Thyroid gland (tissue), 4 donors: ENCODE measurements at regions not wholly inside any gene's neighbourhood (a gene's known extent, or its start where the extent isn't known, plus 50 kb on each side); places are given as distances from the start of the nearest gene placed in this dataset.

ENCODE experiments used
- DNase-seq, 2 donors: peaks; one replicate each; pipeline ENCODE4 v3.0.0-alpha.2; 2019
- H3K27ac ChIP-seq, 3 donors: fragments of 200-600 bp; sonication (generic); 1 replicate in 2 of 3; 2 replicates in 1 of 3; pipeline ENCODE4 v1.5.1; 2016 to 2019; ENCODE audit warnings: mild to moderate bottlenecking in 1 of 3, moderate library complexity in 1 of 3
- H3K27me3 ChIP-seq: fragments of 200-600 bp; sonication (generic); one replicate; pipeline ENCODE4 v1.5.1; 2019
- H3K36me3 ChIP-seq, 2 donors: fragments of 200-600 bp; sonication (generic); one replicate each; pipeline ENCODE4 v1.5.1; 2016 to 2019
- H3K4me1 ChIP-seq, 2 donors: fragments of 200-600 bp; sonication (generic); one replicate each; pipeline ENCODE4 v1.5.1; 2017 to 2019
- H3K4me3 ChIP-seq, 3 donors: fragments of 200-600 bp; sonication (generic); replicated peaks in 1 of 3; 1 replicate in 2 of 3; 2 replicates in 1 of 3; pipeline ENCODE4 v1.5.1; 2016; ENCODE audit warnings: mild to moderate bottlenecking in 1 of 3
- H3K9me3 ChIP-seq: fragments of 200-600 bp; sonication (generic); one replicate; pipeline ENCODE4 v1.5.1; 2017
- CTCF ChIP-seq, 6 experiments: fragments of 200-600 bp in 3 of 6; fragments of 450-650 bp in 3 of 6; sonication (generic) in 3 of 6; IDR thresholded peaks; one replicate each; pipeline ENCODE4 v1.5.1; 2016 to 2019; ENCODE audit warnings: antibody characterized with exemption in 6 of 6, mild to moderate bottlenecking in 2 of 6, inconsistent platforms in 1 of 6, moderate library complexity in 1 of 6
- POLR2A ChIP-seq, 2 donors: fragments of 450-650 bp; IDR thresholded peaks; one replicate each; pipeline ENCODE4 v1.6.1; 2017; ENCODE audit warnings: antibody characterized with exemption in 2 of 2, mild to moderate bottlenecking in 2 of 2, moderate library complexity in 1 of 2
- WGBS, 2 donors: methylation state at CpG; one replicate each; pipeline ENCODE4 v1.1.5; 2017; 5-methylcytosine and 5-hydroxymethylcytosine counted together
- intact Hi-C: fragments of 100-400 bp; cut with DNase I; formaldehyde crosslinking; loops from one replicate; pipeline ENCODE4 v1.15.1; 2023

- intact Hi-C loops = no loop called here
- no peak for DNase-seq
- Histone ChIP-seq H3K27me3 (no peaks in the 10 kb centered on the region), H3K4me1 (no peaks in the 10 kb centered on the region), H3K27ac (no peak overlapping the region), H3K9me3 (no peaks in the 10 kb centered on the region), H3K4me3 (no peak overlapping the region), H3K36me3 (no peaks in the 10 kb centered on the region)
- WGBS, 2 donors = 91 to 95% methylated on average over 3 of the region's 3 CpGs
- no peak for TF ChIP-seq POLR2A (IDR thresholded peaks at IDR 0.05)
- TF ChIP-seq CTCF (IDR thresholded peaks at IDR 0.05) = no peak
Measured at GRCh38 chr3:88572450-88572849, 422.7 kb downstream of the C3orf38 start.

GRCh38 chr3:88573472-88573871, 423.7 kb downstream of the C3orf38 start:
- H3K36me3 ChIP-seq = no peaks in the 10 kb centered on the region
- H3K27ac ChIP-seq = no peak overlapping the region
- no peak overlapping the region for H3K4me3 ChIP-seq
- WGBS, 2 donors = 82 to 86% methylated on average over 4 of the region's 4 CpGs
- intact Hi-C loops = no loop called here
- no peak for TF ChIP-seq POLR2A (IDR thresholded peaks at IDR 0.05)
- no peak for TF ChIP-seq CTCF (IDR thresholded peaks at IDR 0.05)
- H3K27me3 ChIP-seq = no peaks in the 10 kb centered on the region
- no peak for DNase-seq
- H3K4me1 ChIP-seq = no peaks in the 10 kb centered on the region
- H3K9me3 ChIP-seq = no peaks in the 10 kb centered on the region

GRCh38 chr3:88574146-88574545, 424.4 kb downstream of the C3orf38 start:
- DNase-seq = no peak
- TF ChIP-seq POLR2A (IDR thresholded peaks at IDR 0.05) = no peak
- no peak overlapping the region for H3K4me3 ChIP-seq
- intact Hi-C loops = no loop called here
- H3K4me1 ChIP-seq = no peaks in the 10 kb centered on the region
- H3K27me3 ChIP-seq = no peaks in the 10 kb centered on the region
- H3K9me3 ChIP-seq = no peaks in the 10 kb centered on the region
- H3K27ac ChIP-seq = no peak overlapping the region
- WGBS, 2 donors = 93 to 98% methylated on average over 4 of the region's 4 CpGs
- H3K36me3 ChIP-seq = no peaks in the 10 kb centered on the region

GRCh38 chr3:88584451-88584850, 434.7 kb downstream of the C3orf38 start:
- Histone ChIP-seq H3K36me3 (no peaks in the 10 kb centered on the region), H3K9me3 (no peaks in the 10 kb centered on the region), H3K4me1 (no peaks in the 10 kb centered on the region), H3K27ac (no peak overlapping the region), H3K27me3 (no peaks in the 10 kb centered on the region), H3K4me3 (no peak overlapping the region)
- 85 to 86% methylated on average over 3 of the region's 3 CpGs for WGBS, 2 donors
- DNase-seq = no peak
- intact Hi-C loops = no loop called here
- TF ChIP-seq CTCF (IDR thresholded peaks at IDR 0.05) = no peak
- TF ChIP-seq POLR2A (IDR thresholded peaks at IDR 0.05) = no peak

- WGBS, 2 donors = 93 to 95% methylated on average over 2 of the region's 2 CpGs
- Histone ChIP-seq H3K9me3 (no peaks in the 10 kb centered on the region), H3K36me3 (no peaks in the 10 kb centered on the region), H3K27me3 (no peaks in the 10 kb centered on the region), H3K27ac (no peak overlapping the region), H3K4me3 (no peak overlapping the region), H3K4me1 (no peaks in the 10 kb centered on the region)
- no peak for DNase-seq
- intact Hi-C loops = no loop called here
- TF ChIP-seq CTCF (IDR thresholded peaks at IDR 0.05) (no peak), POLR2A (IDR thresholded peaks at IDR 0.05) (no peak)
Measured at GRCh38 chr3:88586121-88586640, 436.4 kb downstream of the C3orf38 start.

- no peaks in the 10 kb centered on the region for H3K9me3 ChIP-seq
- H3K36me3 ChIP-seq = no peaks in the 10 kb centered on the region
- no peak overlapping the region for H3K27ac ChIP-seq
- DNase-seq = no peak
- no peaks in the 10 kb centered on the region for H3K4me1 ChIP-seq
- no peak overlapping the region for H3K4me3 ChIP-seq
- TF ChIP-seq CTCF (IDR thresholded peaks at IDR 0.05) (no peak), POLR2A (IDR thresholded peaks at IDR 0.05) (no peak)
- H3K27me3 ChIP-seq = no peaks in the 10 kb centered on the region
- 89 to 96% methylated on average over 2 of the region's 2 CpGs for WGBS, 2 donors
- intact Hi-C loops = no loop called here
Measured at GRCh38 chr3:88589138-88589537, 439.4 kb downstream of the C3orf38 start.
